GM21515 (cell line): ENCODE measurements at regions not wholly inside any gene's neighbourhood (a gene's known extent, or its start where the extent isn't known, plus 50 kb on each side); places are given as distances from the start of the nearest gene placed in this dataset.
"Not testable (repeated sequence)": the region's sequence is repeated elsewhere in the genome, so short reads cannot be mapped to it uniquely, and the experiment has no call there.

Source experiments
- ATAC-seq: cut with Tn5 transposase; IDR thresholded peaks from one replicate; pipeline ENCODE4 v1.9.1; 2021; ENCODE audit not compliant: unreplicated experiment

GRCh38 chr5:40453689-40454088 lies 226.0 kb upstream of the PTGER4 start:
- ATAC-seq = no peak

- ATAC-seq = no peak
These were observed 226.7 kb upstream of the PTGER4 start for GRCh38 chr5:40452874-40453624.

- ATAC-seq = no peak
These were observed 232.3 kb upstream of the PTGER4 start for GRCh38 chr5:40447438-40447837.

GRCh38 chr5:40446910-40447309 lies 232.8 kb upstream of the PTGER4 start:
- ATAC-seq = no peak

- no peak for ATAC-seq
These were observed 237.4 kb upstream of the PTGER4 start for GRCh38 chr5:40442346-40442745.

- ATAC-seq = no peak
These were observed 238.0 kb upstream of the PTGER4 start for GRCh38 chr5:40441733-40442132.

- ATAC-seq = no peak
These were observed 239.0 kb upstream of the PTGER4 start for GRCh38 chr5:40440746-40441145.

GRCh38 chr5:40439103-40439502 lies 240.6 kb upstream of the PTGER4 start:
- ATAC-seq = not testable (repeated sequence)

- ATAC-seq = not testable (repeated sequence)
These were observed 241.1 kb upstream of the PTGER4 start for GRCh38 chr5:40438646-40439045.

- peak; percentile 55 for ATAC-seq
These were observed 242.3 kb upstream of the PTGER4 start for GRCh38 chr5:40437452-40437861.

GRCh38 chr5:40436535-40437237 lies 243.0 kb upstream of the PTGER4 start:
- ATAC-seq = peak; percentile 68

- not testable (repeated sequence) for ATAC-seq
These were observed 244.0 kb upstream of the PTGER4 start for GRCh38 chr5:40435706-40436105.

GRCh38 chr5:40432836-40433235 lies 246.9 kb upstream of the PTGER4 start:
- ATAC-seq = no peak

- no peak for ATAC-seq
These were observed 248.0 kb upstream of the PTGER4 start for GRCh38 chr5:40431734-40432133.

GRCh38 chr5:40430101-40430710 lies 249.5 kb upstream of the PTGER4 start:
- ATAC-seq = no peak

- ATAC-seq = no peak
These were observed 250.2 kb upstream of the PTGER4 start for GRCh38 chr5:40429258-40430100.

GRCh38 chr5:40428815-40429214 lies 250.9 kb upstream of the PTGER4 start:
- no peak for ATAC-seq

- ATAC-seq = no peak
These were observed 251.6 kb upstream of the PTGER4 start for GRCh38 chr5:40428126-40428525.

- ATAC-seq = not testable (repeated sequence)
These were observed 262.5 kb upstream of the PTGER4 start for GRCh38 chr5:40417046-40417810.

GRCh38 chr5:40416588-40416987 lies 263.1 kb upstream of the PTGER4 start:
- ATAC-seq = no peak
